ENCODE measurements at regions not wholly inside any gene's neighbourhood (a gene's known extent, or its start where the extent isn't known, plus 50 kb on each side); places are given as distances from the start of the nearest gene placed in this dataset.

DNA sequence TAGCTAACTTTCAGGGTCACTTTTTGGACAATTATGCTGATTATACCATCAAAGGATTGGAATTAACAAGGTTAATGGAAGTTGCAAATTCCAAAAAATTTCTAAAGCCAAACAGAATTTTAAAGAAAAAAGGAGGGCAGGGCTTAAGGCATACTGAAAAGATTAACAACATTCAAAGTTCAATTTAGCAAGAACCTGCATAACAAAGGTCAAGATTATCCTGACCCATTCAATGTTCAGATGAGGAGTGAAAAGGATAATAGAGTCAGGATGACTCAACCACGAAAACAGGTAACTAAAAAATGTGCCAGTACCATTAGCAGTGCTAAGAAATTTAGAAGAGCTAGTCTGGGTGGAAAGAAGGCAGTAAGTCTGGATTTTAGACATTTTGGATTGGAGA is 139.8 kb upstream of the HNMT start:
- no peak overlapping the region for H3K27ac ChIP-seq (ENCODE audit: control insufficient read depth, insufficient read depth, low read length)
- H3K4me3 ChIP-seq (ENCODE audit: control insufficient read depth in 2 of 3, extremely low read depth in 1 of 3, insufficient read depth in 2 of 3, low read depth in 1 of 3, low read length in 3 of 3) = no peak overlapping the region
- TF ChIP-seq, protein P1, sequence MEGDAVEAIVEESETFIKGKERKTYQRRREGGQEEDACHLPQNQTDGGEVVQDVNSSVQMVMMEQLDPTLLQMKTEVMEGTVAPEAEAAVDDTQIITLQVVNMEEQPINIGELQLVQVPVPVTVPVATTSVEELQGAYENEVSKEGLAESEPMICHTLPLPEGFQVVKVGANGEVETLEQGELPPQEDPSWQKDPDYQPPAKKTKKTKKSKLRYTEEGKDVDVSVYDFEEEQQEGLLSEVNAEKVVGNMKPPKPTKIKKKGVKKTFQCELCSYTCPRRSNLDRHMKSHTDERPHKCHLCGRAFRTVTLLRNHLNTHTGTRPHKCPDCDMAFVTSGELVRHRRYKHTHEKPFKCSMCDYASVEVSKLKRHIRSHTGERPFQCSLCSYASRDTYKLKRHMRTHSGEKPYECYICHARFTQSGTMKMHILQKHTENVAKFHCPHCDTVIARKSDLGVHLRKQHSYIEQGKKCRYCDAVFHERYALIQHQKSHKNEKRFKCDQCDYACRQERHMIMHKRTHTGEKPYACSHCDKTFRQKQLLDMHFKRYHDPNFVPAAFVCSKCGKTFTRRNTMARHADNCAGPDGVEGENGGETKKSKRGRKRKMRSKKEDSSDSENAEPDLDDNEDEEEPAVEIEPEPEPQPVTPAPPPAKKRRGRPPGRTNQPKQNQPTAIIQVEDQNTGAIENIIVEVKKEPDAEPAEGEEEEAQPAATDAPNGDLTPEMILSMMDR (optimal IDR thresholded peaks at IDR 0.05 in 1 of 3, IDR thresholded peaks at IDR 0.05 in 1 of 3, conservative IDR thresholded peaks at IDR 0.05 in 1 of 3; ENCODE audit: extremely low read depth in 1 of 3, insufficient read depth in 2 of 3, low read length in 3 of 3) = no peak
- TF ChIP-seq EZH2 (IDR thresholded peaks at IDR 0.05; ENCODE audit: low read length) = no peak

DNA sequence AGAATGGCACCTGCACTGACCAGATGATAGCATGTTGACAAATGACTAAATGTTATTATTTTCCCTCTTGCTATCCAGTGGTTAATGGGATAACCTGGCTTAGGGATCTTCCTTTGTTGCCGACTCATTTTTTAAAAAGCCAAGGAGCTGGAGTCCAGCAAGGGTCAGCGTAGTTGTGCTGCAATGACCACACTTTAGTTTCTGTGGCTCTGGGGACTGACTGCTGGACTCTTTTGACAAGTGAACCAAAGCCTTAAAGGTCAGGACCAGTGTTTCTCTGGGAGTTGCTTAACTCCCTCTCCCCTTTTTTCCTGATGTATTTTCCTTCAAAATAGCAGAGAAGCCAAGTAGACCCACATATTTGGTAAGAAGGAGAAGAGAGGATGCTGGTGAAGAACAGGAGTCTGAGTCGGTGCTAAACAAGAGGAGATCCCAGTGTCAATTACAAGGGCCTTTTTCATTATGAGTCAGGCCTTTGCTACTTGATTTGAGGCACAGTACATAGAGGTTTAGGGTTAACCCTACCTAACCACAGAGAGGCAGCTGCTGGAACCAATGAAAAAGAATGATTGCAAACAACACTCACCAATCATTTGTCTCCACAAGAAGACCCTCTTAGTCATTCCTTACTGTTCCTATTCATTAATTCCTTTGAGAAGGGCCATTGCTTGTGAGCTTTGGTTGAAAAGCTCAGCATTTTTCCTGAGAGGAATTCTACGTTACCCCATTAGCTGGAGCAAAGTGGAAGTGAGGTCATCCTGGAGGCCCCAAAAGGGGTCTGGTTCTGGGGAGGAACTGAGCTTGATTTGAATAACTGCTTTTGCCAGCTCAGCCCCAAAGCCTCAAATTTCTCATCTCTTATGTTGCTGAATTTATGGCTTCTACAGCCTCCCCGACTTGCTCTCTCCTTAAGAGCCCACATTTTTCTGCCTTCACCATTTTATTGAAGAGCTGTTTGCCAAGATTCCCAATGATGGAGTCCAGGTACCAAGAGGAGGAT is 137.6 kb upstream of the HNMT start:
- FAIRE-seq = no peak
- dilution Hi-C loops (cut with MboI; ENCODE audit: extremely low pct_ligation_motif_present, low sequenced_read_pairs) = no loop called here

More for the DNA sequence above, 139.8 kb upstream of the HNMT start:
- Histone ChIP-seq H3K9me3 (ENCODE audit: control insufficient read depth, low read depth, low read length) (no peaks in the 10 kb centered on the region), H4K20me1 (ENCODE audit: control insufficient read depth, extremely low read depth, insufficient read depth, low read length) (no peaks in the 10 kb centered on the region), H3K9me1 (ENCODE audit: control insufficient read depth, extremely low read depth, insufficient read depth, low read length) (no peaks in the 10 kb centered on the region), H3K4me2 (ENCODE audit: control insufficient read depth, extremely low read depth, insufficient read depth, low read depth, low read length) (no peak overlapping the region), H3K79me2 (ENCODE audit: control insufficient read depth, insufficient read depth, low read length) (no peaks in the 10 kb centered on the region), H2AFZ (ENCODE audit: control insufficient read depth, low read length) (no peak overlapping the region), H3K4me1 (ENCODE audit: control insufficient read depth, extremely low read depth, insufficient read depth, low read length) (no peaks in the 10 kb centered on the region), H3K27me3 (ENCODE audit: control insufficient read depth, extremely low read depth, insufficient read depth, low read length) (no peaks in the 10 kb centered on the region), H3K36me3 (ENCODE audit: control insufficient read depth in 2 of 2, extremely low read depth in 1 of 2, insufficient read depth in 2 of 2, low read length in 2 of 2) (no peaks in the 10 kb centered on the region), H3K9ac (ENCODE audit: control insufficient read depth, extremely low read depth, insufficient read depth, low read length) (no peak overlapping the region)
- DNase-seq (ENCODE audit: low read depth, low spot score) (no peak), FAIRE-seq (no peak)
- dilution Hi-C loops (cut with MboI; ENCODE audit: extremely low pct_ligation_motif_present, low sequenced_read_pairs) = no loop called here

More for the DNA sequence above, 137.6 kb upstream of the HNMT start:
- H2AFZ ChIP-seq (ENCODE audit: control insufficient read depth, low read length) = no peak overlapping the region
- no peaks in the 10 kb centered on the region for H3K9me1 ChIP-seq (ENCODE audit: control insufficient read depth, extremely low read depth, insufficient read depth, low read length)
- H3K79me2 ChIP-seq (ENCODE audit: control insufficient read depth, insufficient read depth, low read length) = no peaks in the 10 kb centered on the region
- H3K4me1 ChIP-seq (ENCODE audit: control insufficient read depth, extremely low read depth, insufficient read depth, low read length) = no peaks in the 10 kb centered on the region
- H3K9me3 ChIP-seq (ENCODE audit: control insufficient read depth, low read depth, low read length) = no peaks in the 10 kb centered on the region
- H4K20me1 ChIP-seq (ENCODE audit: control insufficient read depth, extremely low read depth, insufficient read depth, low read length) = no peaks in the 10 kb centered on the region
- H3K4me3 ChIP-seq (ENCODE audit: control insufficient read depth in 2 of 3, extremely low read depth in 1 of 3, insufficient read depth in 2 of 3, low read depth in 1 of 3, low read length in 3 of 3) = no peak overlapping the region
- DNase-seq (ENCODE audit: low read depth, low spot score) = no peak
- H3K36me3 ChIP-seq (ENCODE audit: control insufficient read depth in 2 of 2, extremely low read depth in 1 of 2, insufficient read depth in 2 of 2, low read length in 2 of 2) = no peaks in the 10 kb centered on the region
- no peak overlapping the region for H3K9ac ChIP-seq (ENCODE audit: control insufficient read depth, extremely low read depth, insufficient read depth, low read length)
- H3K27ac ChIP-seq (ENCODE audit: control insufficient read depth, insufficient read depth, low read length) = no peak overlapping the region
- no peaks in the 10 kb centered on the region for H3K27me3 ChIP-seq (ENCODE audit: control insufficient read depth, extremely low read depth, insufficient read depth, low read length)
- no peak overlapping the region for H3K4me2 ChIP-seq (ENCODE audit: control insufficient read depth, extremely low read depth, insufficient read depth, low read depth, low read length)
- TF ChIP-seq EZH2 (IDR thresholded peaks at IDR 0.05; ENCODE audit: low read length) = no peak
- TF ChIP-seq, protein P1 (optimal IDR thresholded peaks at IDR 0.05 in 1 of 3, IDR thresholded peaks at IDR 0.05 in 1 of 3, conservative IDR thresholded peaks at IDR 0.05 in 1 of 3; ENCODE audit: extremely low read depth in 1 of 3, insufficient read depth in 2 of 3, low read length in 3 of 3) = no peak

Data from keratinocyte (primary cell).